Transverse colon (tissue), 4 donors: ENCODE measurements at regions not wholly inside any gene's neighbourhood (a gene's known extent, or its start where the extent isn't known, plus 50 kb on each side); places are given as distances from the start of the nearest gene placed in this dataset.

ENCODE experiments used
- POLR2A ChIP-seq: fragments of 450-650 bp; IDR thresholded peaks from one replicate; pipeline ENCODE4 v1.6.1; 2016; ENCODE audit warnings: antibody characterized with exemption, mild to moderate bottlenecking, moderate library complexity
- POLR2AphosphoS5 ChIP-seq, 3 donors: sonication (generic); formaldehyde crosslinking; IDR thresholded peaks; one replicate each; pipeline ENCODE4 v1.6.1; 2016; ENCODE audit warnings: antibody characterized with exemption in 3 of 3
- TF ChIP-seq, protein P1 (sequence below), 5 experiments: fragments of 200-600 bp in 3 of 5; fragments of 450-650 bp in 2 of 5; sonication (generic) in 3 of 5; IDR thresholded peaks; 1 replicate in 2 of 5; 2 replicates in 3 of 5; pipeline ENCODE4 v1.5.1; 2016 to 2017; ENCODE audit warnings: antibody characterized with exemption in 5 of 5, inconsistent platforms in 3 of 5, mild to moderate bottlenecking in 2 of 5, moderate library complexity in 1 of 5

- TF ChIP-seq POLR2A (no peak), POLR2AphosphoS5 (IDR thresholded peaks at IDR 0.05) (no peak)
- TF ChIP-seq, protein P1, sequence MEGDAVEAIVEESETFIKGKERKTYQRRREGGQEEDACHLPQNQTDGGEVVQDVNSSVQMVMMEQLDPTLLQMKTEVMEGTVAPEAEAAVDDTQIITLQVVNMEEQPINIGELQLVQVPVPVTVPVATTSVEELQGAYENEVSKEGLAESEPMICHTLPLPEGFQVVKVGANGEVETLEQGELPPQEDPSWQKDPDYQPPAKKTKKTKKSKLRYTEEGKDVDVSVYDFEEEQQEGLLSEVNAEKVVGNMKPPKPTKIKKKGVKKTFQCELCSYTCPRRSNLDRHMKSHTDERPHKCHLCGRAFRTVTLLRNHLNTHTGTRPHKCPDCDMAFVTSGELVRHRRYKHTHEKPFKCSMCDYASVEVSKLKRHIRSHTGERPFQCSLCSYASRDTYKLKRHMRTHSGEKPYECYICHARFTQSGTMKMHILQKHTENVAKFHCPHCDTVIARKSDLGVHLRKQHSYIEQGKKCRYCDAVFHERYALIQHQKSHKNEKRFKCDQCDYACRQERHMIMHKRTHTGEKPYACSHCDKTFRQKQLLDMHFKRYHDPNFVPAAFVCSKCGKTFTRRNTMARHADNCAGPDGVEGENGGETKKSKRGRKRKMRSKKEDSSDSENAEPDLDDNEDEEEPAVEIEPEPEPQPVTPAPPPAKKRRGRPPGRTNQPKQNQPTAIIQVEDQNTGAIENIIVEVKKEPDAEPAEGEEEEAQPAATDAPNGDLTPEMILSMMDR (IDR thresholded peaks at IDR 0.05) = no peak
Observed at GRCh38 chr6:25218346-25218745, 60.8 kb upstream of the CARMIL1 start.
